Natural killer cell treated with Interleukin-12 subunit alpha and Interleukin-12 subunit beta and Interleukin-15 and Interleukin-18, amount 100 ng/mL, for 72 hours (primary cell): ENCODE measurements at regions not wholly inside any gene's neighbourhood (a gene's known extent, or its start where the extent isn't known, plus 50 kb on each side); places are given as distances from the start of the nearest gene placed in this dataset.
"Not testable (repeated sequence)": the region's sequence is repeated elsewhere in the genome, so short reads cannot be mapped to it uniquely, and the experiment has no call there.

ENCODE experiments used
- ATAC-seq, 2 donors: fragments of 150-1000 bp; cut with Tn5 transposase in 1 of 2; sonication (Bioruptor Pico), chemical (Tn5 transposase) in 1 of 2; 2 replicates each; pipeline ENCODE4 v1.10.0; 2021
- DNase-seq: peaks from one replicate; pipeline ENCODE4 v3.0.0; 2022; ENCODE audit warnings: low spot score
- H3K27ac Mint-ChIP-seq, 2 donors: 1 replicate in 1 of 2; 2 replicates in 1 of 2; pipeline ENCODE4 v1.8.0; 2022; ENCODE audit warnings: mixed read lengths in 2 of 2, mild to moderate bottlenecking in 1 of 2, moderate library complexity in 1 of 2
- H3K27me3 Mint-ChIP-seq, 2 donors: 1 replicate in 1 of 2; 2 replicates in 1 of 2; pipeline ENCODE4 v1.8.0; 2022; ENCODE audit warnings: mixed read lengths in 2 of 2
- H3K36me3 Mint-ChIP-seq: one replicate; pipeline ENCODE4 v1.8.0; 2022; ENCODE audit warnings: mixed read lengths
- H3K4me1 Mint-ChIP-seq, 2 donors: 1 replicate in 1 of 2; 2 replicates in 1 of 2; pipeline ENCODE4 v1.8.0; 2022; ENCODE audit warnings: low read depth in 2 of 2, mixed read lengths in 2 of 2, mild to moderate bottlenecking in 1 of 2
- H3K4me3 Mint-ChIP-seq: one replicate; pipeline ENCODE4 v1.8.0; 2022; ENCODE audit warnings: mixed read lengths
- H3K9me3 Mint-ChIP-seq: 2 replicates; pipeline ENCODE4 v1.8.0; 2022; ENCODE audit warnings: mixed read lengths

- no peak for ATAC-seq
- Mint-ChIP-seq H3K4me3 (no peak overlapping the region), H3K9me3 (no peaks in the 10 kb centered on the region), H3K27ac (no peak overlapping the region), H3K36me3 (no peaks in the 10 kb centered on the region), H3K4me1 (no peaks in the 10 kb centered on the region), H3K27me3 (peaks cover 20 to 23% of the 10 kb centered on the region in 2 donors)
- DNase-seq = no peak
Observed at GRCh38 chr1:30166174-30166573, 557.2 kb downstream of the MATN1 start.

- DNase-seq (no peak), ATAC-seq (no peak)
- H3K27ac Mint-ChIP-seq = no peak overlapping the region
- no peaks in the 10 kb centered on the region for H3K36me3 Mint-ChIP-seq
- H3K27me3 Mint-ChIP-seq = peaks cover 20 to 23% of the 10 kb centered on the region in 2 donors
- H3K4me3 Mint-ChIP-seq = no peak overlapping the region
- H3K9me3 Mint-ChIP-seq = no peaks in the 10 kb centered on the region
- H3K4me1 Mint-ChIP-seq = no peaks in the 10 kb centered on the region
Observed at GRCh38 chr1:30165116-30165515, 558.3 kb downstream of the MATN1 start.

- no peak for ATAC-seq
Observed at GRCh38 chr1:30164693-30165092, 558.7 kb downstream of the MATN1 start.

GRCh38 chr1:30162565-30162964, 560.8 kb downstream of the MATN1 start:
- Mint-ChIP-seq H3K27me3 (peaks cover 18 to 25% of the 10 kb centered on the region in 2 donors), H3K27ac (no peak overlapping the region), H3K36me3 (no peaks in the 10 kb centered on the region), H3K4me1 (no peaks in the 10 kb centered on the region), H3K9me3 (no peaks in the 10 kb centered on the region), H3K4me3 (no peak overlapping the region)
- DNase-seq = no peak
- no peak for ATAC-seq

More at GRCh38 chr1:30164693-30165092, 558.7 kb downstream of the MATN1 start:
- peaks cover 20 to 23% of the 10 kb centered on the region in 2 donors for H3K27me3 Mint-ChIP-seq
- H3K9me3 Mint-ChIP-seq = no peaks in the 10 kb centered on the region
- H3K27ac Mint-ChIP-seq = no peak overlapping the region
- no peaks in the 10 kb centered on the region for H3K36me3 Mint-ChIP-seq
- DNase-seq = no peak
- no peaks in the 10 kb centered on the region for H3K4me1 Mint-ChIP-seq
- H3K4me3 Mint-ChIP-seq = no peak overlapping the region

- Mint-ChIP-seq H3K4me1 (no peaks in the 10 kb centered on the region), H3K36me3 (no peaks in the 10 kb centered on the region), H3K4me3 (no peak overlapping the region), H3K27me3 (peaks cover 18 to 27% of the 10 kb centered on the region in 2 donors), H3K27ac (no peak overlapping the region), H3K9me3 (no peaks in the 10 kb centered on the region)
- ATAC-seq = no peak
- no peak for DNase-seq
Observed at GRCh38 chr1:30161953-30162352, 561.4 kb downstream of the MATN1 start.

GRCh38 chr1:30160999-30161689, 562.2 kb downstream of the MATN1 start:
- H3K4me3 Mint-ChIP-seq = no peak overlapping the region
- no peak overlapping the region for H3K27ac Mint-ChIP-seq
- H3K36me3 Mint-ChIP-seq = no peaks in the 10 kb centered on the region
- H3K4me1 Mint-ChIP-seq = no peaks in the 10 kb centered on the region
- ATAC-seq = no peak
- H3K9me3 Mint-ChIP-seq = no peaks in the 10 kb centered on the region
- H3K27me3 Mint-ChIP-seq = peaks cover 17 to 28% of the 10 kb centered on the region in 2 donors
- no peak for DNase-seq

GRCh38 chr1:30159015-30159414, 564.4 kb downstream of the MATN1 start:
- Mint-ChIP-seq H3K4me1 (no peaks in the 10 kb centered on the region), H3K36me3 (peaks cover 9% of the 10 kb centered on the region), H3K4me3 (no peak overlapping the region), H3K27me3 (peaks cover 15 to 29% of the 10 kb centered on the region in 2 donors), H3K9me3 (peaks cover 5% of the 10 kb centered on the region), H3K27ac (no peak overlapping the region)
- ATAC-seq (no peak), DNase-seq (no peak)

- not testable (repeated sequence) for H3K4me1 Mint-ChIP-seq, H3K27ac Mint-ChIP-seq, DNase-seq, H3K4me3 Mint-ChIP-seq, ATAC-seq
- peaks cover 15% of the 10 kb centered on the region for H3K36me3 Mint-ChIP-seq
- peaks cover 11% of the 10 kb centered on the region for H3K9me3 Mint-ChIP-seq
- H3K27me3 Mint-ChIP-seq = peaks cover 15 to 28% of the 10 kb centered on the region in 2 donors
Observed at GRCh38 chr1:30155698-30156097, 567.7 kb downstream of the MATN1 start.

- ATAC-seq, DNase-seq, H3K4me1 Mint-ChIP-seq, H3K27ac Mint-ChIP-seq, H3K4me3 Mint-ChIP-seq: not testable (repeated sequence)
- Mint-ChIP-seq H3K36me3 (peaks cover 15% of the 10 kb centered on the region), H3K27me3 (peaks cover 15 to 28% of the 10 kb centered on the region in 2 donors), H3K9me3 (peaks cover 11% of the 10 kb centered on the region)
Observed at GRCh38 chr1:30155253-30155652, 568.1 kb downstream of the MATN1 start.

GRCh38 chr1:30153743-30154449, 569.5 kb downstream of the MATN1 start:
- DNase-seq (no peak), ATAC-seq (no peak)
- Mint-ChIP-seq H3K9me3 (peaks cover 11% of the 10 kb centered on the region), H3K27ac (no peak overlapping the region), H3K4me3 (no peak overlapping the region), H3K36me3 (peaks cover 15% of the 10 kb centered on the region), H3K4me1 (no peaks in the 10 kb centered on the region), H3K27me3 (peaks cover 15 to 28% of the 10 kb centered on the region in 2 donors)

- no peak overlapping the region for H3K4me3 Mint-ChIP-seq
- peak in 1 of 2 donors; percentile 44 for ATAC-seq
- H3K27me3 Mint-ChIP-seq = peaks cover 15 to 24% of the 10 kb centered on the region in 2 donors
- H3K4me1 Mint-ChIP-seq = no peaks in the 10 kb centered on the region
- H3K27ac Mint-ChIP-seq = no peak overlapping the region
- H3K36me3 Mint-ChIP-seq = peaks cover 15% of the 10 kb centered on the region
- DNase-seq = no peak
- H3K9me3 Mint-ChIP-seq = peaks cover 11% of the 10 kb centered on the region
Observed at GRCh38 chr1:30151826-30152225, 571.6 kb downstream of the MATN1 start.

- Mint-ChIP-seq H3K36me3 (peaks cover 15% of the 10 kb centered on the region), H3K27me3 (peaks cover 16 to 27% of the 10 kb centered on the region in 2 donors), H3K4me1 (no peaks in the 10 kb centered on the region), H3K4me3 (no peak overlapping the region), H3K27ac (no peak overlapping the region), H3K9me3 (peaks cover 11% of the 10 kb centered on the region)
- no peak for ATAC-seq
- no peak for DNase-seq
Observed at GRCh38 chr1:30151119-30151518, 572.3 kb downstream of the MATN1 start.

- no peak for ATAC-seq
- H3K27me3 Mint-ChIP-seq = peaks cover 31 to 34% of the 10 kb centered on the region in 2 donors
- no peak overlapping the region for H3K27ac Mint-ChIP-seq
- H3K4me3 Mint-ChIP-seq = no peak overlapping the region
- H3K9me3 Mint-ChIP-seq = peaks cover 6% of the 10 kb centered on the region
- no peak for DNase-seq
- peaks cover 6% of the 10 kb centered on the region for H3K36me3 Mint-ChIP-seq
- no peaks in the 10 kb centered on the region for H3K4me1 Mint-ChIP-seq
Observed at GRCh38 chr1:30149226-30149625, 574.2 kb downstream of the MATN1 start.

GRCh38 chr1:30148676-30149075, 574.7 kb downstream of the MATN1 start:
- Mint-ChIP-seq H3K27ac (no peak overlapping the region), H3K9me3 (peaks cover 6% of the 10 kb centered on the region), H3K4me3 (no peak overlapping the region), H3K36me3 (peaks cover 6% of the 10 kb centered on the region), H3K4me1 (no peaks in the 10 kb centered on the region), H3K27me3 (peaks cover 35 to 36% of the 10 kb centered on the region in 2 donors)
- ATAC-seq (peak in 1 of 2 donors; percentile 32), DNase-seq (no peak)
